ENCODE measurements at regions not wholly inside any gene's neighbourhood (a gene's known extent, or its start where the extent isn't known, plus 50 kb on each side); places are given as distances from the start of the nearest gene placed in this dataset.

- Histone ChIP-seq H3K27me3 (ENCODE audit: control insufficient read depth in 2 of 2, insufficient read depth in 2 of 2, low read length in 2 of 2) (no peaks in the 10 kb centered on the region), H3K27ac (ENCODE audit: insufficient read depth, low read depth, low read length) (no peak overlapping the region), H3K9me1 (replicated peaks; ENCODE audit: control insufficient read depth, extremely low read depth, insufficient read depth, low read length) (no peaks in the 10 kb centered on the region), H3K4me2 (ENCODE audit: insufficient read depth, low read length) (no peak overlapping the region), H3K36me3 (ENCODE audit: control insufficient read depth in 2 of 2, extremely low read depth in 1 of 2, insufficient read depth in 2 of 2, low read length in 2 of 2) (no peaks in the 10 kb centered on the region), H3K4me1 (ENCODE audit: control insufficient read depth, extremely low read depth, insufficient read depth, low read length) (no peaks in the 10 kb centered on the region), H3K9me3 (replicated peaks; ENCODE audit: control insufficient read depth, insufficient read depth, low read length) (peaks cover 3% of the 10 kb centered on the region), H2AFZ (ENCODE audit: low read depth, low read length) (no peak overlapping the region), H3K79me2 (ENCODE audit: control insufficient read depth, insufficient read depth, low read length) (no peaks in the 10 kb centered on the region), H3K4me3 (replicated peaks in 1 of 3; ENCODE audit: insufficient read depth in 1 of 3, low read depth in 1 of 3, low read length in 3 of 3) (no peak overlapping the region), H4K20me1 (replicated peaks; ENCODE audit: control insufficient read depth, extremely low read depth, insufficient read depth, low read length) (no peaks in the 10 kb centered on the region), H3K9ac (replicated peaks; ENCODE audit: extremely low read depth, insufficient read depth, low read length) (no peak overlapping the region)
- ChIA-PET CTCF (no interaction called here), POLR2A (no interaction called here)
- no peak for DNase-seq (ENCODE audit: low read depth, low spot score)
- intact Hi-C loops (cut with micrococcal nuclease) (no loop called here), dilution Hi-C loops (cut with MboI; ENCODE audit: extremely low pct_ligation_motif_present, low sequenced_read_pairs) (no loop called here)
- TF ChIP-seq POLR2A (IDR thresholded peaks at IDR 0.05; ENCODE audit: low read depth, low read length) (no peak), FOS (IDR thresholded peaks at IDR 0.05; ENCODE audit: borderline replicate concordance, insufficient read depth, low read length) (no peak), MYC (IDR thresholded peaks at IDR 0.05; ENCODE audit: low read depth, low read length) (no peak), POLR2AphosphoS5 (IDR thresholded peaks at IDR 0.05; ENCODE audit: insufficient read depth, low read depth, low read length) (no peak), GATA2 (IDR thresholded peaks at IDR 0.05; ENCODE audit: insufficient read depth, insufficient read length, low read depth, low read length) (no peak), EZH2 (IDR thresholded peaks at IDR 0.05; ENCODE audit: borderline replicate concordance, low read depth, low read length, severe bottlenecking) (no peak)
- TF ChIP-seq, protein P1, sequence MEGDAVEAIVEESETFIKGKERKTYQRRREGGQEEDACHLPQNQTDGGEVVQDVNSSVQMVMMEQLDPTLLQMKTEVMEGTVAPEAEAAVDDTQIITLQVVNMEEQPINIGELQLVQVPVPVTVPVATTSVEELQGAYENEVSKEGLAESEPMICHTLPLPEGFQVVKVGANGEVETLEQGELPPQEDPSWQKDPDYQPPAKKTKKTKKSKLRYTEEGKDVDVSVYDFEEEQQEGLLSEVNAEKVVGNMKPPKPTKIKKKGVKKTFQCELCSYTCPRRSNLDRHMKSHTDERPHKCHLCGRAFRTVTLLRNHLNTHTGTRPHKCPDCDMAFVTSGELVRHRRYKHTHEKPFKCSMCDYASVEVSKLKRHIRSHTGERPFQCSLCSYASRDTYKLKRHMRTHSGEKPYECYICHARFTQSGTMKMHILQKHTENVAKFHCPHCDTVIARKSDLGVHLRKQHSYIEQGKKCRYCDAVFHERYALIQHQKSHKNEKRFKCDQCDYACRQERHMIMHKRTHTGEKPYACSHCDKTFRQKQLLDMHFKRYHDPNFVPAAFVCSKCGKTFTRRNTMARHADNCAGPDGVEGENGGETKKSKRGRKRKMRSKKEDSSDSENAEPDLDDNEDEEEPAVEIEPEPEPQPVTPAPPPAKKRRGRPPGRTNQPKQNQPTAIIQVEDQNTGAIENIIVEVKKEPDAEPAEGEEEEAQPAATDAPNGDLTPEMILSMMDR (IDR thresholded peaks at IDR 0.05; ENCODE audit: extremely low read depth in 1 of 2, insufficient read depth in 1 of 2, low read depth in 1 of 2, low read length in 2 of 2), result no peak
- FAIRE-seq, result no peak
- no TSS peak for BruUV-seq (replicated peaks)
These were observed 224.2 kb upstream of the NPY start for GRCh38 chr7:24059775-24060174.

GRCh38 chr7:24063721-24064120 is 220.3 kb upstream of the NPY start:
- DNase-seq (ENCODE audit: low read depth, low spot score), result no peak
- dilution Hi-C loops (cut with MboI; ENCODE audit: extremely low pct_ligation_motif_present, low sequenced_read_pairs), result no loop called here
- Histone ChIP-seq H3K27ac (ENCODE audit: insufficient read depth, low read depth, low read length) (no peak overlapping the region), H4K20me1 (replicated peaks; ENCODE audit: control insufficient read depth, extremely low read depth, insufficient read depth, low read length) (no peaks in the 10 kb centered on the region), H2AFZ (ENCODE audit: low read depth, low read length) (no peak overlapping the region), H3K9ac (replicated peaks; ENCODE audit: extremely low read depth, insufficient read depth, low read length) (no peak overlapping the region), H3K36me3 (ENCODE audit: control insufficient read depth in 2 of 2, extremely low read depth in 1 of 2, insufficient read depth in 2 of 2, low read length in 2 of 2) (no peaks in the 10 kb centered on the region), H3K27me3 (ENCODE audit: control insufficient read depth in 2 of 2, insufficient read depth in 2 of 2, low read length in 2 of 2) (no peaks in the 10 kb centered on the region), H3K4me3 (replicated peaks in 1 of 3; ENCODE audit: insufficient read depth in 1 of 3, low read depth in 1 of 3, low read length in 3 of 3) (no peak overlapping the region), H3K9me1 (replicated peaks; ENCODE audit: control insufficient read depth, extremely low read depth, insufficient read depth, low read length) (no peaks in the 10 kb centered on the region), H3K4me2 (ENCODE audit: insufficient read depth, low read length) (no peak overlapping the region), H3K4me1 (ENCODE audit: control insufficient read depth, extremely low read depth, insufficient read depth, low read length) (no peaks in the 10 kb centered on the region), H3K9me3 (replicated peaks; ENCODE audit: control insufficient read depth, insufficient read depth, low read length) (peaks cover 3% of the 10 kb centered on the region), H3K79me2 (ENCODE audit: control insufficient read depth, insufficient read depth, low read length) (no peaks in the 10 kb centered on the region)
- intact Hi-C loops (cut with micrococcal nuclease), result no loop called here
- ChIA-PET CTCF (no interaction called here), POLR2A (no interaction called here)
- no peak for FAIRE-seq
- TF ChIP-seq FOS (IDR thresholded peaks at IDR 0.05; ENCODE audit: borderline replicate concordance, insufficient read depth, low read length) (no peak), POLR2A (IDR thresholded peaks at IDR 0.05; ENCODE audit: low read depth, low read length) (no peak), POLR2AphosphoS5 (IDR thresholded peaks at IDR 0.05; ENCODE audit: insufficient read depth, low read depth, low read length) (no peak), GATA2 (IDR thresholded peaks at IDR 0.05; ENCODE audit: insufficient read depth, insufficient read length, low read depth, low read length) (no peak), JUN (IDR thresholded peaks at IDR 0.05; ENCODE audit: borderline replicate concordance, insufficient read depth, insufficient read length, low read depth) (no peak), EZH2 (IDR thresholded peaks at IDR 0.05; ENCODE audit: borderline replicate concordance, low read depth, low read length, severe bottlenecking) (no peak), MYC (IDR thresholded peaks at IDR 0.05; ENCODE audit: low read depth, low read length) (no peak)
- TF ChIP-seq, protein P2, sequence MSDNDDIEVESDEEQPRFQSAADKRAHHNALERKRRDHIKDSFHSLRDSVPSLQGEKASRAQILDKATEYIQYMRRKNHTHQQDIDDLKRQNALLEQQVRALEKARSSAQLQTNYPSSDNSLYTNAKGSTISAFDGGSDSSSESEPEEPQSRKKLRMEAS (IDR thresholded peaks at IDR 0.05; ENCODE audit: insufficient read depth, insufficient read length), result no peak
- TF ChIP-seq, protein P1 (IDR thresholded peaks at IDR 0.05; ENCODE audit: extremely low read depth in 1 of 2, insufficient read depth in 1 of 2, low read depth in 1 of 2, low read length in 2 of 2), result no peak
- no TSS peak for BruUV-seq (replicated peaks)

Data from endothelial cell of umbilical vein (primary cell).